HS-5 (cell line): ENCODE measurements at regions not wholly inside any gene's neighbourhood (a gene's known extent, or its start where the extent isn't known, plus 50 kb on each side); places are given as distances from the start of the nearest gene placed in this dataset.
"Not testable (repeated sequence)": the region's sequence is repeated elsewhere in the genome, so short reads cannot be mapped to it uniquely, and the experiment has no call there.

Source experiments
- DNase-seq: peaks from one replicate; pipeline ENCODE4 v3.0.0-alpha.2; 2012; ENCODE audit warnings: low read depth

DNA sequence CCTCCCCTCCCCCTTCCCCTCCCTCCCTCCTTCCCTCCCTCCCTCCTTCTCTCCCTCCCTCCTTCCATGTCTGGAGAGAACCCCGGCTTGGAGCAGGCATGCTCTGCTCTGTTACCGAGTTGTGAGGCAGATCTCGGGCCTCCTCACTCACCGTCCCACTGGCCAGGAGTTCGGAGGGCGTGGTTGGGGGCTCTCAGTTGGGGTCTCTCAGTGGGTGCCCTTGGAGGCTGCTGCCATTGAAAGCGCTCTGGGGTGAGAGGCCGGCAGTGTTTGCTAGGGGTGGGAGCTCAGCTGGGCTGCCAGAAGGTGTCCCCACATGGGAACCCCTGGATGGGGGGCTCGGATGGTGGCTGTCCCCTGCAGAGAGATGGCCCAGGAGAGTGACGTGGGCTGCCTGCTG, 101.1 kb upstream of the LRPAP1 start:
- DNase-seq: not testable (repeated sequence)

DNA sequence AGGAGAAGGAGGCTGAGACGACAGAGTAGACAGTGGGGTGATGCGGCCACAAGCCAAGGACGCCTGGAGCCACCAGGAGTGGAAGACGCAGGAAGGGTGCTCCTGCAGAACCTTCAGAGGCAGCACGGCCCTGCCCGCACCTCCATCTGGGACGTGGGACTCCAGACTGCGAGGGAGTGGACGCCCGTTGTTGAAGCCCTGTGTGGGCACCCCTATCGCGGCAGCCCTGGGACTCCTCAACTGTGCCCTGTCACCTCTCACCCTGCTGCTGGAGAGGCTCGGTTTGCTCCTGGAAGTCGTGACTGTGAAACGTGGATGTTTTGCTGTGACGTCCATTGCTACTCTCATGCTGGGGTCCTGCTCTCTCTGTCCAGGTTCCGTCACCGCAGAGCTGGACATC, 100.6 kb upstream of the LRPAP1 start:
- DNase-seq: not testable (repeated sequence)

DNA sequence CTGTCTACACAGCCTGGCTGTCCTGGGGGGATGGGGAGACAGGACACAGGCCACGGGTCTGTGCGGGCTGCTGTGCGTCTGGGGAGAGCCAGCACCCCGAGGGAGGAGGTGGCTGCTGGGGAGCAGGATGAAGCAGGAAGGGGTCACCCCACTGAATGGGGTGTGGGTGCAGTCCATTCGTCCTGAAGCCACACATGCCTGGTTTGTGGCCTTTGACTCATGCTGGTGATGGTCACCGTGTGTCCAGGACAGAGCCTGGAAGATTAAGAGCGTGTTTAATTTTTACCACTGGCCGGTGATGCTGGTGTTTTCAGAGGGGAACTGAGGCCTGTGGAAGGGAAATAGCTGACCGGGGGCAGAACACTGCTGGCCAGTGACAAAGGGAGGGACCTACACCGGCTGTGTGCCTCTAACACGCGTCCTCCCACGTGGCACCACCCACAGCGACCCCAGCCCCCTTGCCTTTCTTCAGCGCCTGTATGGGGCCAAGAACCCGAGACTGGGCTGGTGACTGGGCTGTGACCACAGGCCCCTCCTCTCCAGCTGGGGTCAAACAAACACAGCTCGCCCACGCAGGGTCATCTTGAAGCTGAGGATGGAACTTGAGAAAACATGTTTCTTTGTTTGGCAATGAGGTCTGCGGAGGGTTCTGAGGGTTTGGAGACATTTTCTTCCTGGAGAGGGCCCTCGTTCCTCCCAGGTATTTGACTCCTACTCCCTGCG, 99.5 kb upstream of the LRPAP1 start:
- DNase-seq: not testable (repeated sequence)

DNA sequence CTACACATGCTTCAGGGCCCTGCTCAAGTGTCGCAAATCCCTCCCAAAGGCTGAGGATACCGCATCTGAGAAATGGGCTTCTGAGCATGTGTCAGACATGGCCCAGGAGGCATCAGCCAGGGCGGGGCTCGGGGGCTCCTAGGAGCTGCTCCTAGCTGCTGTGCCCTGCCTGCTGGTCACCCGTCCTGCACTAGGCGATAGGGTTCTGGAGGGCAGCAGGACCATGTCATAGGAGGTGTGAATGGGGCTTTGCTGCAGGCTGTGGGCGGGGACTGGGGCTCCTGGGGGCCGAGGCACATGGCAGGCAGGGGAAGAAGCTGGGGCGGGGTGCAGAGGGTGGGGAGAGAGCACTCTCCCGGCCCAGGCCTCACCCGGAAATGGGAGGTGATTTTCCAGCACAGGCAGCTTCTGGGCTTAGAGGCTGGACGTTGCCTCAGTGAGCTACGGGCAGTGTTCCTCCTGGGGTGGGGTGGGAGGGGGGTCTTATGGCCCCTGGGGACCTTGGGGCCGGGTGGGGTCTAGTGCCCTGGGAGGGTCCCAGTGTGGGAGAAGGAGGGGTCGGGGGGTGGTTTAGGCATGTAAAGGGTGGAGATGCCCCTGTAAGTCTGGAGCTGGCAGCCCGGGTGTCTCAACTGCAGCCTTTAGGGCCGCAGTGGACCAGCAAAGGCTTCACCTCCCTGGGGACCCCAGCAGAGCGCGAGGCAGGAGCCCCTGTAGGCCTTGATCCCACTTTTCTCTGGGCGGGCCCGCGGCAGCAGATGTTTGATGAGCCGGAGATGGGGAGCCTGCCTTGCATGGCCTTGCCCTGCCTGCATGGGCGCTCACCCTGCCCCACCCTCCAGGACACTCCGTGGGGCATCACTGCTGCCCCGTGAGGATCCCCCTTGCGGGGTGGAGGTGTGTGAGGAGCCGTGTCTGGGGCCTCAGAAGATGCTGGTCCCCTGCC, 98.6 kb upstream of the LRPAP1 start:
- no peak for DNase-seq

DNA sequence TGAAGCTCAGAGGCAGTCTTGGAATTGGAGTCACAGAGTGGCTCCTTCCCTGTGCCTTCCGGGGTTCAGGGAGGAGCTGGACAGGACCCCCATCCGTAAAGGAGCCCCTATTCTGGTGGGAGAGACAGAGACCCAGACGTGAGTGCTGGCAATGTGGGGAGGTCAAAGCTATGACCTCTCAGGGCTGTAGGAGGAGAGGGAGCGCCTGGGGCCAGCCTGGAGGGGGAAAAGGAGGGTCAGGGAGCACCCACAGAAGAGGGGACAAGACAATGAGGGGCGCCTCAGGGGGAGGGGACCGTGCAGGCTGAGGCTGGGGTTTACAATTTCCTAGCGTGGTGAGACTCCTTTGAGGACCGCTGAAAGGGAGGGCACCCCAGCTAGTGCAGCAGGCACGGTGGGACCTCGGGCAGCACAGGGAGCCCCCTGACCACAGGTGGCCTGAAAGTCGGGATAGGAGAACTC, 97.9 kb upstream of the LRPAP1 start:
- no peak for DNase-seq

DNA sequence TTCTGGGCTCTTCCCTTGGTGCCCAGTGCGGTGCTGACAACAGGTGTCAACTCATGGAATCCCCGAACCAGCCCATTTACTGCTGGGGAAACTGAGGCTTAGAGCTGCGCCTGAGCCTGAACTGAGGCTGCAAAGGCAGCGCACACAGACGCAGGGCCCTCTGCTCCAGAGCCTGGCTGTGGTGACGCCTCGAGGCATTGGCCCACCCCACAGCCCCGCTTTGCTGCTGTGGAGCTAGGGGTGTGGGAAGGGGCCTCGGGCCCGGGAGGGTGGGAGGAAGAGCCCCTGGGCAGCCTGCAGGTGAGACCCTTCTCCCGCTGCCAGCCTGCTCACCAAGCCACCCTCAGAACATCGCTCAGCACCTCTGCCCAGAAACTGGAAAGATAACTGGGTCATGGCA, 97.4 kb upstream of the LRPAP1 start:
- DNase-seq: no peak

DNA sequence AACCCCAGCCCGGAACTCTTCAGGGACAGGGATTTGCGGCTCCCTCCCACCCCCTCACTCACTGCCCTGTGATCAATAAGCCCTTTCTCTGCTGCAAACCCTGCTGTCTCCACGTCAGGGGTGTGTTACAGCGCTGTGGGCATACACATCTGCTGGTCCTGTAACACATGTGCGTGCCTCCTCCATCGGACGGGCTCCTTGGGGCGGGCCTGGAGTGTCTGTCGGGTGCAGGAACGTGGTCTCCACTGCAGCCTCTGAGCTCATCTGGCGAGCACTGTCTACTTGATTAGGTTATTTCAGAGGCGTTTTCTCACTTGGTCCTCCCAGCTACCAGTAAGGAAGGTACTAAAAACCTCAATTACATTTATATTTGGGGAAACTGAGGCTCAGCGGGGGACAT, 97.0 kb upstream of the LRPAP1 start:
- DNase-seq: not testable (repeated sequence)

DNA sequence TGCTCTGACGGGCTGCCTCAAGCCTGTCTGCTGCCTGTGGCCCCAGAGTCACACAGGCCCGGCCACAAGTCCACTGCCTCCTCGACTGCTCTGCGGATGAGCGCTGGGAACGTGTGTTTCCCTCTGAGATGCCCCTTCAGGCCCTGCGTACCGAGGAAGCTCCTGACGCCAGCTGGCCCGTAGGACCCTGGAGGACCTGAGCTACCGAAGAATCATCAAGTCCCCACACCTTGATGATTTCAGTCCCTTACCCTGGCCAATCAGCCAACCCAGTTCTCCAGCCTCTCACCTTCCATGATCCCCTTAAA, 96.6 kb upstream of the LRPAP1 start:
- no peak for DNase-seq

DNA sequence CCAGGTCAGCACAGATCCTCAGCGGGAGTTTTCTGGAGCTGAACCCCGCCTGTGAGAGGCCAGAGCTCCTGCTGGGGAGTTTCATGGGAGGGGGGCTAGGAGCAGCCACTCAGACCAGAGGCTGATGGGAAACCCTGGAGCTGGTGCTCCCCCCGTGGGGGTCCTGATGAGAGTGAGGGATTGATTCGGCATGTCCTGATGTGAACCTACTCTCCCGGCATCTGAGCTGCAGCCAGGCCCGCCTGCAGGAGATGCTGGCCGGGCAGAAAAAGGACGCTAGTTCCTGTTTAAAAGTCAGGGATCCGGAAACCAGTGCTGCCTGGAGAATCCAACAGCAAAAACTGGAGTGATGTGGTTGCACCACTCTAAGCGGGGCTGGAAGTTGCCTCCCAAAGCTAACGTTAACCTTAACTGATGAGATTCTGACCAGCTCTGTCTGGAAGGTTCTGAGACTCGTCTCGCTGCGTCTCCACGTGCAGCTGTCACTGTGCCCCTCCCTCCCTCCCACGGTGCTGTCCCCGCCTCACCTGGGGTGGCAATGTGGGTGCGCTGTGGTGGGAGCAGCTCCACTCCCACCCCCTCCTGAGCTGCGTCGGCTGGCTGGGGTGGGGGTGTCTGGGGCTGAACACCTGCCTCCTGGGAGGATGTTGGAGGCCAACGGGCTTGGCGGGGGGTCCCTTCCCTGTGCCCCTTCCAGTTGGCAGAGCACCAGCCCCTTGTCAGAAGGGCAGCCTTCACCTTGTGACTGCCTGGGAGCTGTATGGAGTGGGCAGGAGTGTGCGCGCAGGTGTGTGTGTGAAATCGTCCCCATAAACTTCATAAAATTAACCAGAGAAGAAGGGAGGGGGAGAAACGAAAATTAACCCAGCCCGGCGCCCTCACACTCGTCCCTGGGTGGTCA, 96.0 kb upstream of the LRPAP1 start:
- not testable (repeated sequence) for DNase-seq

DNA sequence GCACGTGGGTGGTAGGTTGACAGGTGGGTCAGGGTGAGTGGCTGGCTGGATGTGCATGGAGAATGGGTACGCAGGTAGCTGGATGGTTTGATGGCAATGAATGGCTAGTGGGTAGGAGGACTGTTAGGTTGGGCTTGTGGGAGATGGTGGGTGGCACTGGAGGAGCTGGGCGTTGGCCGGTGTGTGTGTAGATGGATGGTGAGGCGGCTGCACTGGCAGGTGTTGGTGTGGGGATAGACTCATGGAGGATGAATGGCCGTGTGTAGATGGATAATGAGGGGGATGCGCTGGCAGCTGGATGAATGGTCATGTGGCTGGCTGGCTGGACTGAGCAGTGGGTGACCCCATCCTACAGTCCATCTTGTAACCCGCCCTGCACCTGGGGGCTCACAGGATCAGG, 95.2 kb upstream of the LRPAP1 start:
- not testable (repeated sequence) for DNase-seq

DNA sequence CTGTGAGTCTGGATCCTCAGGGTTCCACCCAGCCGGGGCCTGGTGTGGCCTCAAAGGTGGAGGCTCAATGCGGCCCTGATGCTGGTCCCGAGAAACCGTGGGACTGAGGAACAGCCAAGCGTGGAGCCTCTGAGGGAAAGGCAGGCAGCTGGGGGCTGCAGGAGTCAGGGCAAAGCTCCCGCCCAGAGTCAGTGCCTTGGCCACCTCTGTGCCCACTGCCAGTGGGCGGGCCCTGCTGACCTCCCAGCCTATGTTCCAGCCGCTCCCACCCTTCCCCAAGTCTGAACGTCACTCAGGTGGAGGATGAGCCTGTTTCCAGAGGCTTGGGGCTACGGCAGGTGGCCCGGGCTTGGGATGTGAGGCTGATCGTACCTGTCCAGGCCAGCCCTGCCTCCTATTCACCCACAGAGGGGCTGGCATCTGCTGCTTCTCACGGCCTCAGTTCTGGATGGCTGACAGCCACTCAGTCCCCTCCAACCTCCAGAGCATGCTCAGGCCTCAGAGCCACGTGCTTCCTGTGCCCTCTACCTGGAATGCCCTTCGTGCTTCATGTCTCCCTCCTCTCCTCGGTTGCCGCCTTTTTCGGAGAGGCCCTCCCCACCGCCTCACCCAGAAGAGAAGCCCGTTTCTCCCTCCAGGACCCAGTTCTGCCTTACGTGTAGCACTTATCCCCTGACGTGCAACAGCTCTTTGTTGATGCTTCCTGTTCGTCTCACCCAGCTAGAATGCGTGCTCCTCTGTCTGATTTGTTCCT, 94.1 kb upstream of the LRPAP1 start:
- not testable (repeated sequence) for DNase-seq

DNA sequence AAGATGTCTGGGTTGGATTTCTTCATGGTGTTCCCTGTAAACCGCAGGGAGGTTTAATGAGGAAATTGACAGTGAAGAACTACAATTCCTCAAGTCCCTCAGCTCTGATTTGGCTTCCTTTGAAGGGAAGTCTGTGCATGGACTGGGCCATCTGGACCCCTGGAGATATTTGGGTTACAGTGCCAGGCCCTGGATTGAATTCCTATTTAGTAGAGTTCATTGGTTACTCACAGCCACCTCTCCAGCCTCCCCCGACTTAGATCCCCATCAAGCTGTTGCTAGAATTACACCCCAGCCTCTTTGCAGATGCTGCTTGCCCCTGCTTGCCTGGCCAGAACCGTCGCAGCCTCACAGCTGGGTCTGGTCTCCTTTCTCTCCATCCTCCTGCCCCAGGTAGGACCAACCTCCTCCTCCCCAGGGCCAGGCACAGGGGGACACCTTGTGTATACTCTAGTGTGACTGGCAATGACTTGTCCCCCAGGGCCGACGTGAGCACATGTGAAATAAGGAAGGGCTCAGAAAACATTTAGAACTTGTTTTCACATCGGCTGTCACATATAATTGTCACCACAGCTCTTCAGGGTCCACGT, 93.2 kb upstream of the LRPAP1 start:
- not testable (repeated sequence) for DNase-seq

DNA sequence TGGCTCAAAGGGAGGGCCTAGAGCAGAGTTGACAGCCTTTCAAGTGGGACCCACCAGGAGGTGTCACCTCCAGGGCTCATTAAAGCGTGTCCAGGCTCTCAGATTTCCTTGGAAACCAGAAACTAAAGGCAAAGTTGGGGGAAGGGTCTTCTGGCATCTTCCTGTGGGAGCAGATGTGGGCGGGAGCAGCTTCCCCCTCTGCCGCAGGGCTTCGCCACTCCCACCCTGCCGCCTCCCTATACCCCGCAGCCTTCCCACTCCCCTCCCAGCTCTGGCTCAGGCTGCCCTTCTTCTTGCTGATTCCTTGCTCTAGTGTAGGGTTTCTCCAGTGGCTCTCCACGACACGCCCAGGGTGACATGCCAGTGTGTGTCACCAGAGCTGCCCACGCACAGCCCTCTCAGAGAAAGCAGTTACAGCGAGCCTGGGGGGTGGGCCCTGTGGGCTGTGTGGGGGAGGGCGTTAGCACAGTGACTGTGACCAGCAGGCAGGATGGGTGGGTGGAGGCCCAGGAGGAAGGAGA, 91.6 kb upstream of the LRPAP1 start:
- not testable (repeated sequence) for DNase-seq

DNA sequence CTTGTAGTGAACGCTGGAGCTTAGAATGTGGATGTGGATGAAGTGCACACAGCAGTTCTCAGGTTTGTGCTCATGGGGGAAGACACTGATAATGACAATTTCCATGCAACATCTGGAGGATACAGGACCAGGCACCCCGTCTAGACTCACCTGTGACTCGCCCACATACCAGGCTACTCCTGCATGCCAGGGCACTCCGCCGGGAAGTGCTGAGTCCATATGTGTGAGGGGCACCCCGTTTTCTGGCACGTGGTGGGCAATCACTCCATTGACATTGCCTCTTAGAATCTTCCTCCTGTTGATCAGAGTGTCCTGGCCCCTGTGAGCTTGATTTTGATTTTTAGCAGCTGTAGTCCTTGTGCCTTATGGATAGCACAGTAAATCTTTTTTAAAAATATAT, 90.9 kb upstream of the LRPAP1 start:
- no peak for DNase-seq

DNA sequence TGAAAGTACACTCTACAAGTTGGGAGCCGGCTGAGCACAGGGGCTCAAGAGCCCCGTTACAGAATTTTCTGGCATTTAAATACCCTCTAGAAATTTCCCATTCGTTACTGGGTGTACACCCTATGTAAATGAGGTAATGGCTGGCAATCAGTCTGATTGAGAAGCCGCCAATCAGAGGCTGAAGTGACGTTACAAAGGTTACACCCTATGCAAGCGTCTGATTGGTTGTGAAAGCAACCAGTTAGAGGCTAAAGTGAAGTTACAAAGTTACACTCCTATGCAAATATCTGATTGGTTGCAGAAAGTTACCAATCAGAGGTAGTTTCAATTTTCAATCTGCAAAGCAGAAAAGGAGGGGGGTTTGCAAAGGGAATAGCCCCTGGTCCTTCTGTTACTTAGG, 88.1 kb upstream of the LRPAP1 start:
- not testable (repeated sequence) for DNase-seq

DNA sequence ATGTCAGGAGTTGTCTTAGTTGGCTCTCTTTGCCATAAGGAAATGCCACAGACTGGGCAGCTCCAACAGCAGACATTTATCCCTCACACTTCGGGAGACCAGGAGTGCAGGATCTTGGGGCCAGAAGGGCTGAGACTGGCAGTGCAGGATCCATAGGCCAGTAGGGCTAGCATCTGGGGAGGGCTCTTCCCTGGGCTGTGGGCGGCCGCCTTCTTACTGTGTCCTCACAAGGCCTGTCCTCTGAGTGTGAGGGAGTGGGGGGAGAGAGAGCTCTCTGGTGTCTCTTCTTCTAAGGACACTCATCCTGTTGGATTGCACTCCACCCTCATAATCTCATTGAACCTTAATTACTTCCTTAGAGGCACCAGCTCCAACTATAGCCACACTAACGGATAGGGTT, 87.5 kb upstream of the LRPAP1 start:
- DNase-seq: not testable (repeated sequence)

DNA sequence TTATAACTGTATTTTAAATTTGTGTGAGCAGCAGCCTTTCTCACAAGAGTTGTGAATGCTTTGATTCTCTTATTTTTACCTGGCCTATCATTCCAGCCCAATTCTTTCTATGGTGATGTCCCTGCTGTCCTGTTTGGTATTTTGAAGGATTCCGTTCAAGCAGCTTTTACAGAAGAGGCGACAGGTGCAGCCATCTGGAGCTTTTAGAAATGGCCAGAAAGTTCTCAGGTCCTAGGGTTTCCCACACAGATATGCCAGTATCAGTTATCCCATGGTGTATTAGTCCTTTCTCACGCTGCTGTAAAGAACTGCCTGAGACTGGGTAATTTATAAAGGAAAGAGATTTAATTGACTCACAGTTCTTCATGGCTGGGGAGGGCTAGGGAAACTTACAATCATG, 86.1 kb upstream of the LRPAP1 start:
- DNase-seq: not testable (repeated sequence)

DNA sequence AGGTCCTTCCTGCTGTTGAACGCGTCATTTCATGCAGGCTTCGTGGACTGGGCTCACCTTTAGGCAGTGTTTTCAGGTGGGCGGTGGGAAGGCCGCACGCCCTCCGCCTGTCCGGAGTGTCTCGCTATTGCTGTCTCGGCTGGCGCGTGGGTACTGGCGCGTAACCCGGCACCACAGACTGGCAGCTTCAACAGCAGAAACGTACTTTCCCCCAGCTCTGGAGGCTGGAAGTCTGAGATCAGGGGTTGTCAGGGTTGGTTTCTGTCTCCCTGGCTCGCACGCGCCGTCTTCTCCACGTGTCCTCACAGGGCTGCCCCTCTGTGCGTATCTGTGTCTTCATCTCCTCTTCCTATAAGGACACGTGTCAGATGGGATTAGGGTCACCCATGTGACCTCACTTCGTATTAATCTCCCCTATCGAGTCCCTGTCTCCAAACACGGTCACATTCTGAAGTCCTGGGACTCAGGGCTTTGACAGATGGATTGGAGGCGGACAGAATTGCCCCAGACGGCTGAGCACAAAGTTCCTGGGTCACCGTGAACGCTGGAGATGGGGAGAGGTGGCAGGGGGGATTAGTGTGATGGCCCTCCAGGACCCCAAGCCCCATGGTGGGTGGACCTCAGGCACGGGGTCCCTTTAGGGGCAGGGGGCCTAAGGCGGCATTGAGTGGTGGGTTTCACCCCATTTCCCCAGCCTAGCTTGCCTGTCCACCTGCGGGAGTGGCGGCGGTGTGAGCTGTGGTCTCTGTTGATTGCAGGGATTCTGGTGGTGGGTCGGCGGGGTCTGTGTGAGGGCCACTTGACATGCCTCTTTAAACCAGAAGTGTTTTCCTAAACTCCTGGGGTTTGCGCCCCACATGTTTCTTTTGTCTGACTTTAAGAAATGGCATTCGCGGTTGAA, 83.4 kb upstream of the LRPAP1 start:
- no peak for DNase-seq

DNA sequence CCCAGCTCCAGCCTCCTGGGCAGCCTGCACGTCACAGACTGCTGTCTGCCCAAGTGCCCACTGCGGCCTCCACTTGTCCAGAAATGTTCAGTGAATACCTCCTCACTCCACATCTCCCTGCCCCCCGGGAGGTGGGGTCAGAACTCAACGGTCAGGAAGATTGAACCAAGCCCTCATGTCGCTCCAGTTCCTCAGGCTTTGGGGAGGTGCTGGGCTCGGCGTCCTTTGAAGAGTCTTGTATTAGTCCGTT, 82.4 kb upstream of the LRPAP1 start:
- DNase-seq: no peak
